ENCODE measurements at regions not wholly inside any gene's neighbourhood (a gene's known extent, or its start where the extent isn't known, plus 50 kb on each side); places are given as distances from the start of the nearest gene placed in this dataset.

DNA sequence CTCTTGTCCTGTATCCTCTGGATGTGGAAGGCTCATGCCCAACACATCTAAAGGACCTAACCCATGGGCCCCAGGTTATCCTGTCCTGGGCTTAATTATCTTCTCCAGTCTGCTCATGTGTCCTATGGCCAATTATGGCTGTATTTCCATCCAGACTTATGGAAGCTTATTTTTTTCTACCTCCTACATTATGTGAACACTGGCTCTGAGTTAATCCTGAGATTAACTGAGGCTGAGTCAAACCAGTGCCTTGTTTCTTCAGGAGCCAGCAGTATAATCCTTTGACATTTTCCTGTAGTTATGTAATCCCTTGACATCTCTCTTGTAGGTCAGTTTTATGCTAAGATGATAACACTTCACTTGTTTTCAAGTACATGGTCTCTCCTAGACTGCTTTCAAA lies 213.6 kb downstream of the PMAIP1 start:
- Histone ChIP-seq H3K27ac (no peak overlapping the region), H3K4me1 (no peaks in the 10 kb centered on the region), H3K27me3 (no peaks in the 10 kb centered on the region), H3K36me3 (no peaks in the 10 kb centered on the region), H3K9me3 (no peaks in the 10 kb centered on the region), H3K4me3 (no peak overlapping the region)
- DNase-seq (ENCODE audit: low spot score in 2 of 2) = no peak
- TF ChIP-seq EP300 (IDR thresholded peaks at IDR 0.05) (no peak), POLR2A (IDR thresholded peaks at IDR 0.05) (no peak), POLR2AphosphoS5 (IDR thresholded peaks at IDR 0.05) (no peak)
- TF ChIP-seq, protein P1, sequence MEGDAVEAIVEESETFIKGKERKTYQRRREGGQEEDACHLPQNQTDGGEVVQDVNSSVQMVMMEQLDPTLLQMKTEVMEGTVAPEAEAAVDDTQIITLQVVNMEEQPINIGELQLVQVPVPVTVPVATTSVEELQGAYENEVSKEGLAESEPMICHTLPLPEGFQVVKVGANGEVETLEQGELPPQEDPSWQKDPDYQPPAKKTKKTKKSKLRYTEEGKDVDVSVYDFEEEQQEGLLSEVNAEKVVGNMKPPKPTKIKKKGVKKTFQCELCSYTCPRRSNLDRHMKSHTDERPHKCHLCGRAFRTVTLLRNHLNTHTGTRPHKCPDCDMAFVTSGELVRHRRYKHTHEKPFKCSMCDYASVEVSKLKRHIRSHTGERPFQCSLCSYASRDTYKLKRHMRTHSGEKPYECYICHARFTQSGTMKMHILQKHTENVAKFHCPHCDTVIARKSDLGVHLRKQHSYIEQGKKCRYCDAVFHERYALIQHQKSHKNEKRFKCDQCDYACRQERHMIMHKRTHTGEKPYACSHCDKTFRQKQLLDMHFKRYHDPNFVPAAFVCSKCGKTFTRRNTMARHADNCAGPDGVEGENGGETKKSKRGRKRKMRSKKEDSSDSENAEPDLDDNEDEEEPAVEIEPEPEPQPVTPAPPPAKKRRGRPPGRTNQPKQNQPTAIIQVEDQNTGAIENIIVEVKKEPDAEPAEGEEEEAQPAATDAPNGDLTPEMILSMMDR (IDR thresholded peaks at IDR 0.05) = no peak

DNA sequence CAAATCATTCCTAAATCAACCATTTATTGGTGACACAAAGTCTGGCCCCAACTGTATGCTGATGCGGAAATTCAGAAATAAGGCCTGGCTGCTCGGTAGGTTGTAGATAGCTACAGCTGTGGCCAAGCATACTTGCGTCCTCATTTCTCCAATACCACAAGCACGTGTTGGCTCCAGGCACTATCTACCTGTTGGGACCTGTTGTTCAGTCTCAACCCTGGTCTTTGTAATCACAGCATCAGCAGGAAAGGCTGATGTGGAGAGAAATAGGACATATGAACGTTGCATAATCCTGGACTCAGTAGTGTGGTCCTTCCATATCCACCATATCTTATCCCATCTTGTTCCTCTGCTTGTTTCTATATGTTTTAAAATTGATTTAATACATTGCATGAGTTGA lies 212.6 kb downstream of the PMAIP1 start:
- H3K36me3 ChIP-seq = no peaks in the 10 kb centered on the region
- 77% methylated on average over 5 of the region's 5 CpGs for WGBS
- H3K4me1 ChIP-seq = no peaks in the 10 kb centered on the region
- H3K4me3 ChIP-seq = no peak overlapping the region
- H3K9me3 ChIP-seq = no peaks in the 10 kb centered on the region
- no peak for TF ChIP-seq POLR2A (IDR thresholded peaks at IDR 0.05)
- no peak for TF ChIP-seq POLR2AphosphoS5 (IDR thresholded peaks at IDR 0.05)
- no peak for TF ChIP-seq EP300 (IDR thresholded peaks at IDR 0.05)
- TF ChIP-seq, protein P1 (IDR thresholded peaks at IDR 0.05) = no peak
- DNase-seq (ENCODE audit: low spot score in 2 of 2) = no peak
- H3K27me3 ChIP-seq = no peaks in the 10 kb centered on the region
- H3K27ac ChIP-seq = no peak overlapping the region

GRCh38 chr18:60111525-60111924 lies 211.7 kb downstream of the PMAIP1 start:
- H3K4me3 ChIP-seq = no peak overlapping the region
- 90% methylated on average over 2 of the region's 2 CpGs for WGBS
- no peak overlapping the region for H3K27ac ChIP-seq
- H3K9me3 ChIP-seq = no peaks in the 10 kb centered on the region
- H3K36me3 ChIP-seq = no peaks in the 10 kb centered on the region
- H3K4me1 ChIP-seq = no peaks in the 10 kb centered on the region
- TF ChIP-seq EP300 (IDR thresholded peaks at IDR 0.05) (no peak), POLR2A (IDR thresholded peaks at IDR 0.05) (no peak), POLR2AphosphoS5 (IDR thresholded peaks at IDR 0.05) (no peak)
- TF ChIP-seq, protein P1 (IDR thresholded peaks at IDR 0.05) = no peak
- no peak for DNase-seq (ENCODE audit: low spot score in 2 of 2)
- no peaks in the 10 kb centered on the region for H3K27me3 ChIP-seq

GRCh38 chr18:60110836-60111235 lies 211.0 kb downstream of the PMAIP1 start:
- WGBS = 33% methylated on average over 1 of the region's 1 CpG
- no peak for TF ChIP-seq POLR2AphosphoS5 (IDR thresholded peaks at IDR 0.05)
- TF ChIP-seq, protein P1 (IDR thresholded peaks at IDR 0.05) = no peak
- no peak for TF ChIP-seq EP300 (IDR thresholded peaks at IDR 0.05)
- TF ChIP-seq POLR2A (IDR thresholded peaks at IDR 0.05) = no peak
- Histone ChIP-seq H3K27me3 (no peaks in the 10 kb centered on the region), H3K36me3 (no peaks in the 10 kb centered on the region), H3K27ac (no peak overlapping the region), H3K9me3 (no peaks in the 10 kb centered on the region), H3K4me3 (no peak overlapping the region), H3K4me1 (no peaks in the 10 kb centered on the region)
- no peak for DNase-seq (ENCODE audit: low spot score in 2 of 2)

DNA sequence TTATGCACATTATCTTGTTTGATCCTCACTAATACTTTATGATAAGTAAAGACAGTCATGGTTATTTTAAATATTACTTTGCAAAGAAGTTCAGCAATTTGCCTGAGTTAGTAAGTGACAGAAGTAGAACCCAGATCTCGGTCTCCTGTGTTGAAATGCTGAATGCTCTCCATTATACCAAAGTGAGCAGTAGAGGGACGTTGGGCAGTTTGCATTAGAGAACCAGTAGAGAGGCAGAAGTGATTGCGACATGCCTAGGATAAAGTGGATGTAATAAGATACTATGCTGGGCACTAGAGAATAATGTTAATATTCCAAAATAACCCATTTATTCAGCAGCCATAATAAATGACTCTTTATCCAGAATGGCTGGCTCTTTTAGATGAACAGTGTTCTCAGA lies 201.0 kb downstream of the PMAIP1 start:
- TF ChIP-seq, protein P1 (IDR thresholded peaks at IDR 0.05) = no peak
- TF ChIP-seq POLR2AphosphoS5 (IDR thresholded peaks at IDR 0.05) = no peak
- TF ChIP-seq POLR2A (IDR thresholded peaks at IDR 0.05) = no peak
- no peak for TF ChIP-seq EP300 (IDR thresholded peaks at IDR 0.05)
- WGBS = 82% methylated on average over 3 of the region's 3 CpGs
- no peaks in the 10 kb centered on the region for H3K4me1 ChIP-seq
- no peak for DNase-seq (ENCODE audit: low spot score in 2 of 2)
- H3K9me3 ChIP-seq = no peaks in the 10 kb centered on the region
- no peak overlapping the region for H3K27ac ChIP-seq
- no peaks in the 10 kb centered on the region for H3K36me3 ChIP-seq
- no peak overlapping the region for H3K4me3 ChIP-seq
- no peaks in the 10 kb centered on the region for H3K27me3 ChIP-seq

All from suprapubic skin (tissue), 4 donors.